ENCODE measurements at regions not wholly inside any gene's neighbourhood (a gene's known extent, or its start where the extent isn't known, plus 50 kb on each side); places are given as distances from the start of the nearest gene placed in this dataset.
A peak's percentile ranks its signal among the peaks of the same experiment; 100 is the strongest.
"Not testable (repeated sequence)": the region's sequence is repeated elsewhere in the genome, so short reads cannot be mapped to it uniquely, and the experiment has no call there.

GRCh38 chr16:22572331-22573224, 61.9 kb downstream of the NPIPB5 start:
- in situ Hi-C loops (cut with MboI): loop anchor here (25.0 kb wide), 1 partner anchor 985 kb away; the partner anchor contains the start of gene METTL9
- H3K4me1 ChIP-seq (replicated peaks in 1 of 2; ENCODE audit: control insufficient read depth in 2 of 2, insufficient read depth in 2 of 2, low read length in 2 of 2); FAIRE-seq; H3K4me3 ChIP-seq; CTCF ChIA-PET (ENCODE audit: low intra/inter-chr PET ratio); H2AFZ ChIP-seq (ENCODE audit: low read depth, low read length); intact Hi-C loops (cut with micrococcal nuclease); BruUV-seq (replicated peaks); H3K79me2 ChIP-seq (ENCODE audit: control insufficient read depth, insufficient read depth, low read length); H3K9ac ChIP-seq (ENCODE audit: insufficient read depth in 1 of 2, low read depth in 2 of 2, low read length in 2 of 2); H3K4me2 ChIP-seq (ENCODE audit: insufficient read depth, low read length); H3K9me1 ChIP-seq (ENCODE audit: control insufficient read depth, insufficient read depth, low read length); H4K20me1 ChIP-seq (replicated peaks; ENCODE audit: control insufficient read depth, insufficient read depth, low read length); DNase-seq (ENCODE audit: extremely low read depth in 1 of 4, low spot score in 3 of 4); POLR2A ChIA-PET; ATAC-seq; H3K36me3 ChIP-seq (ENCODE audit: control insufficient read depth, insufficient read depth, low read length); H3K27me3 ChIP-seq (ENCODE audit: control insufficient read depth in 2 of 2, insufficient read depth in 2 of 2, low read length in 2 of 2); H3K27ac ChIP-seq (ENCODE audit: extremely low read depth, low read depth, low read length); H3K9me3 ChIP-seq (replicated peaks; ENCODE audit: control insufficient read depth, insufficient read depth, low read depth, low read length): not testable (repeated sequence)
- 26% methylated on average over 3 of the region's 11 CpGs for WGBS (ENCODE audit: insufficient coverage, low coverage, missing lambda C conversion rate)

GRCh38 chr16:22573225-22573530, 62.5 kb downstream of the NPIPB5 start:
- H4K20me1 ChIP-seq (replicated peaks; ENCODE audit: control insufficient read depth, insufficient read depth, low read length); H3K79me2 ChIP-seq (ENCODE audit: control insufficient read depth, insufficient read depth, low read length); H3K9me1 ChIP-seq (ENCODE audit: control insufficient read depth, insufficient read depth, low read length); CTCF ChIA-PET (ENCODE audit: low intra/inter-chr PET ratio); H3K27me3 ChIP-seq (ENCODE audit: control insufficient read depth in 2 of 2, insufficient read depth in 2 of 2, low read length in 2 of 2); BruUV-seq (replicated peaks); H3K4me1 ChIP-seq (replicated peaks in 1 of 2; ENCODE audit: control insufficient read depth in 2 of 2, insufficient read depth in 2 of 2, low read length in 2 of 2); intact Hi-C loops (cut with micrococcal nuclease); H3K9ac ChIP-seq (ENCODE audit: insufficient read depth in 1 of 2, low read depth in 2 of 2, low read length in 2 of 2); H3K36me3 ChIP-seq (ENCODE audit: control insufficient read depth, insufficient read depth, low read length); DNase-seq (ENCODE audit: extremely low read depth in 1 of 4, low spot score in 3 of 4); H3K27ac ChIP-seq (ENCODE audit: extremely low read depth, low read depth, low read length); H3K4me3 ChIP-seq; POLR2A ChIA-PET; H2AFZ ChIP-seq (ENCODE audit: low read depth, low read length); H3K9me3 ChIP-seq (replicated peaks; ENCODE audit: control insufficient read depth, insufficient read depth, low read depth, low read length); H3K4me2 ChIP-seq (ENCODE audit: insufficient read depth, low read length): not testable (repeated sequence)
- no CpG with 5 or more reads among the region's 26 CpGs for WGBS (ENCODE audit: insufficient coverage, low coverage, missing lambda C conversion rate)
- ATAC-seq: peak; percentile 100
- in situ Hi-C loops (cut with MboI): loop anchor here (25.0 kb wide), 1 partner anchor 986 kb away; the partner anchor contains the start of gene METTL9
- peak; percentile 80 for FAIRE-seq

- ATAC-seq; H3K27ac ChIP-seq (ENCODE audit: extremely low read depth, low read depth, low read length); in situ Hi-C loops (cut with MboI); H3K4me3 ChIP-seq; H3K36me3 ChIP-seq (ENCODE audit: control insufficient read depth, insufficient read depth, low read length); POLR2A ChIA-PET; H3K9me1 ChIP-seq (ENCODE audit: control insufficient read depth, insufficient read depth, low read length); CTCF ChIA-PET (ENCODE audit: low intra/inter-chr PET ratio); H4K20me1 ChIP-seq (replicated peaks; ENCODE audit: control insufficient read depth, insufficient read depth, low read length); H2AFZ ChIP-seq (ENCODE audit: low read depth, low read length); H3K79me2 ChIP-seq (ENCODE audit: control insufficient read depth, insufficient read depth, low read length); intact Hi-C loops (cut with micrococcal nuclease); H3K4me1 ChIP-seq (replicated peaks in 1 of 2; ENCODE audit: control insufficient read depth in 2 of 2, insufficient read depth in 2 of 2, low read length in 2 of 2); H3K27me3 ChIP-seq (ENCODE audit: control insufficient read depth in 2 of 2, insufficient read depth in 2 of 2, low read length in 2 of 2); H3K9me3 ChIP-seq (replicated peaks; ENCODE audit: control insufficient read depth, insufficient read depth, low read depth, low read length); FAIRE-seq; BruUV-seq (replicated peaks); H3K4me2 ChIP-seq (ENCODE audit: insufficient read depth, low read length); H3K9ac ChIP-seq (ENCODE audit: insufficient read depth in 1 of 2, low read depth in 2 of 2, low read length in 2 of 2): not testable (repeated sequence)
- DNase-seq (ENCODE audit: extremely low read depth in 1 of 4, low spot score in 3 of 4): peak in 1 of 4 experiments; percentile 1
- 0% methylated on average over 5 of the region's 6 CpGs for WGBS (ENCODE audit: insufficient coverage, low coverage, missing lambda C conversion rate)
These were observed 65.8 kb downstream of the NPIPB5 start for GRCh38 chr16:22576506-22576905.

GRCh38 chr16:22583195-22583594, 72.5 kb downstream of the NPIPB5 start:
- intact Hi-C loops (cut with micrococcal nuclease); CTCF ChIA-PET (ENCODE audit: low intra/inter-chr PET ratio); DNase-seq (ENCODE audit: extremely low read depth in 1 of 4, low spot score in 3 of 4); H2AFZ ChIP-seq (ENCODE audit: low read depth, low read length); H3K27ac ChIP-seq (ENCODE audit: extremely low read depth, low read depth, low read length); BruUV-seq (replicated peaks); H3K9me1 ChIP-seq (ENCODE audit: control insufficient read depth, insufficient read depth, low read length); H4K20me1 ChIP-seq (replicated peaks; ENCODE audit: control insufficient read depth, insufficient read depth, low read length); POLR2A ChIA-PET; H3K27me3 ChIP-seq (ENCODE audit: control insufficient read depth in 2 of 2, insufficient read depth in 2 of 2, low read length in 2 of 2); H3K4me3 ChIP-seq; H3K79me2 ChIP-seq (ENCODE audit: control insufficient read depth, insufficient read depth, low read length); FAIRE-seq; in situ Hi-C loops (cut with MboI); H3K36me3 ChIP-seq (ENCODE audit: control insufficient read depth, insufficient read depth, low read length); H3K9me3 ChIP-seq (replicated peaks; ENCODE audit: control insufficient read depth, insufficient read depth, low read depth, low read length); ATAC-seq; H3K4me2 ChIP-seq (ENCODE audit: insufficient read depth, low read length); H3K9ac ChIP-seq (ENCODE audit: insufficient read depth in 1 of 2, low read depth in 2 of 2, low read length in 2 of 2); H3K4me1 ChIP-seq (replicated peaks in 1 of 2; ENCODE audit: control insufficient read depth in 2 of 2, insufficient read depth in 2 of 2, low read length in 2 of 2): not testable (repeated sequence)
- whole genome bisulfite sequencing (ENCODE audit: insufficient coverage, low coverage, missing lambda C conversion rate): 0% methylated on average over 5 of the region's 6 CpGs

Data from K562 (cell line).